GM10248 (cell line): ENCODE measurements at regions not wholly inside any gene's neighbourhood (a gene's known extent, or its start where the extent isn't known, plus 50 kb on each side); places are given as distances from the start of the nearest gene placed in this dataset.

Experiments
- CTCF ChIA-PET: fragments of 300-600 bp; sonication (Branson Sonifier 250); formaldehyde crosslinking; extraction: SDS; loops from one replicate; lab custom pipeline; 2021; ENCODE audit warnings: antibody characterized with exemption; lab: Yijun Ruan, JAX
- POLR2A ChIA-PET: fragments of 350-650 bp; sonication (Branson Sonifier 250); formaldehyde crosslinking; extraction: SDS; loops from one replicate; lab custom pipeline; 2020; ENCODE audit warnings: antibody characterized with exemption; lab: Yijun Ruan, JAX
- DNase-seq: peaks from one replicate; pipeline ENCODE4 v3.0.0; 2012; ENCODE audit errors: extremely low spot score
- TF ChIP-seq, protein P1 (sequence below): IDR thresholded peaks from 2 replicates; pipeline ENCODE4 v1.5.1; 2012; ENCODE audit warnings: mild to moderate bottlenecking, low read depth; ENCODE audit errors: extremely low read depth, missing control alignments, control extremely low read depth

DNA sequence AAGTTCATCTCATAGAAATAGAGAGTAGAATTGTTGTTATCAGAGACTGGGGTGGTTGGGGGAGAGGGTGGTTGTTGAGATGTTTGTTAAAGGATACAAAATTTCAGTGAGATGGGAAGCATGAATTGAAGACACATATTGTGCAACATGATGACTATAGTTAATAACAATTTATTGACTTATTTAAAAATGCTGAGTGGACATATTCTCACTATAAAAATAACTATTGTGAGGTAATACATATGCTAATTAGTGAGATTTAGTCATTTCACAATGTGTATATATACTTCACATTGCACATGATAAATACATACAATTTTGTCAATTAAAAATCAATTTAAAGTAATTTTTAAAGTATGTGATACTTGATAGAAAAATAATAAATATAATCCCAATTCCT lies 722.5 kb upstream of the CHD1 start:
- ChIA-PET CTCF (no interaction called here), POLR2A (no interaction called here)
- DNase-seq = no peak
- TF ChIP-seq, protein P1, sequence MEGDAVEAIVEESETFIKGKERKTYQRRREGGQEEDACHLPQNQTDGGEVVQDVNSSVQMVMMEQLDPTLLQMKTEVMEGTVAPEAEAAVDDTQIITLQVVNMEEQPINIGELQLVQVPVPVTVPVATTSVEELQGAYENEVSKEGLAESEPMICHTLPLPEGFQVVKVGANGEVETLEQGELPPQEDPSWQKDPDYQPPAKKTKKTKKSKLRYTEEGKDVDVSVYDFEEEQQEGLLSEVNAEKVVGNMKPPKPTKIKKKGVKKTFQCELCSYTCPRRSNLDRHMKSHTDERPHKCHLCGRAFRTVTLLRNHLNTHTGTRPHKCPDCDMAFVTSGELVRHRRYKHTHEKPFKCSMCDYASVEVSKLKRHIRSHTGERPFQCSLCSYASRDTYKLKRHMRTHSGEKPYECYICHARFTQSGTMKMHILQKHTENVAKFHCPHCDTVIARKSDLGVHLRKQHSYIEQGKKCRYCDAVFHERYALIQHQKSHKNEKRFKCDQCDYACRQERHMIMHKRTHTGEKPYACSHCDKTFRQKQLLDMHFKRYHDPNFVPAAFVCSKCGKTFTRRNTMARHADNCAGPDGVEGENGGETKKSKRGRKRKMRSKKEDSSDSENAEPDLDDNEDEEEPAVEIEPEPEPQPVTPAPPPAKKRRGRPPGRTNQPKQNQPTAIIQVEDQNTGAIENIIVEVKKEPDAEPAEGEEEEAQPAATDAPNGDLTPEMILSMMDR = no peak

DNA sequence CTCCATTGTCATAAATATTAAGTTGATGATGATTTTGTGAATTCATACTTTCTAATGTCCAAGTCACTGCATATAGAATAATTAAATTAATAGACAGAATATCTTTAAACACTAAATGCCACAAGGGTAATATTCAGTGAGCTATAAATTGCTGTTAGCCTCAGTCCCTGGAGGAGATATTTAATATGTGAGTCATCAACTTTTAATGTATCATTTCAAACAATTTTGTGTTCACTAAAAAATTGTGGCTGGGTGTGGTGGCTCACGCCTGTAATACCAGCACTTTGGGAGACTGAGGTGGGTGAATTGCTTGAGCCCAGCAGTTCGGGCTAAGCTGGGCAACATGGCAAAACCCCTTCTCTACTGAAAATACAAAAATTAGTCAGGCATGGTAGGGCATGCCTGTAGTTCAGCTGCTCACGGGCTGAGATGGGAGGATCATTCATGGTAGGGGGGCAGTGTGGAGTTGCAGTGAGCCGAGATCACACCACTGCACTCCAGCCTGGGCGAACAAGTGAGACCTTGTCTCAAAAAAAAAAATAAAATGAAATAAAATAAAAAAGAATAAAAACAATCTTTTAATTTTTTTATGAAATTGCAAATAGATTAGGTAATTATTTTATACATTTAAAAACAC lies 717.3 kb upstream of the CHD1 start:
- ChIA-PET POLR2A (no interaction called here), CTCF (interaction anchor here (1.6 kb wide), 1 partner anchor 24 kb away, joined by 5 read pairs; no protein-coding TSS in a partner anchor)
- TF ChIP-seq, protein P1 = no peak
- no peak for DNase-seq

DNA sequence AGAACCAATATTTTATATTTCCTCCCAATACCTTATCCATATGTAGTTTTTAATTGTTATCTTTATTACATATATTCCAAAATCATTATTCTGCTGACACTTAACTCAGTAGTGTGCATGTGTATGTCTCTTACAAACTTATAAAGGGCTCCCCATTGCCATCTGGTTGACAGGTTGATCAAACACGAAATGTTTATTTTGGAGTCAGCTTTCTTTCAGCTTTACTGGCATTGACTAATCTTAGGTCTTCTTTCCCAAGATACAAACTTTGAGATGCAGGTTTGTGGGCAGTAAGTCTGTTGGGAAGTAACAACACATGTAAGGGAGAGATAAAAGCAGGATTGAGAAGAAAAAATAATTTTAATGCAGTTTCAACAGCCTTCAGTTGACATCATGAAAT lies 716.0 kb upstream of the CHD1 start:
- TF ChIP-seq, protein P1 = no peak
- ChIA-PET POLR2A (no interaction called here), CTCF (interaction anchor here (1.6 kb wide), 1 partner anchor 23 kb away, joined by 5 read pairs; no protein-coding TSS in a partner anchor)
- DNase-seq = no peak

DNA sequence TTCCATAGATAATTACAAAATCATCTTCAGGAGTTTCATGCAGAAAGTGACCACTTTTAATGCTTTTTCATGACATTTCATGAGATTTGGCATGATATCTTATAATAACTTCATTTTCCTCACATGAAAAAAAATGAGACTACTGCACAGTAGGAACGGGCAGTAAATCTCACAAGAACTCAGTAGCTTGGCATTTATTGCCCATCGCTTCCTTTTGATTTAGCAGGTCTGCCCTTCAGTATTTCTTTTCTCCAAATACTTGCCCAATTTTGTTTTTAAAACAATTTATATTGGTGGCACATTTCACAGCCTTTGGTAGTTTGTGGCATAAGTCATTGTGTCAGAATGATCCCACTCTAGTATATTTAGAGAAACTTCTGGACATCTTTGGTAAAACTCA lies 711.8 kb upstream of the CHD1 start:
- no peak for DNase-seq
- POLR2A ChIA-PET = no interaction called here
- CTCF ChIA-PET = interaction anchor here (0.8 kb wide), 1 partner anchor 17 kb away, joined by 3 read pairs; no protein-coding TSS in a partner anchor
- TF ChIP-seq, protein P1 = no peak

DNA sequence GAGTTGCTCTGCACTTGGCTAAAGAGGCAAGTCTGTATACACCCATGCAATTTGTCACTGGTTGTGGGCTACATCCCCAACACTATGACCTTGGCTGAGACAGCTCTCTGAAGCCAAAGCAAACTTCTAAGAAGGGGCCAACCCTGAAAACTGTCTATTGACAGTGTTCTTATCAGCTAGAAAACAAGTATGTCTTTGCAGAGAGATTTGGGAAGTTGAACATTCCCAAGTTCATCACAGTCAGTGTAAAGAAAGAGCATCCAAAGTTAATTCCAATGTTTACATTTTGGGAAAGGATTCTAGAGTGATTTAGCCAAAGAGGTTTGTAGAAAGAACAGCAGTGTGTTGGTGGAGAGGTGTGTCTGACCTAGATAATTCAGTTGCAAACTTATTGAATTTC lies 711.1 kb upstream of the CHD1 start:
- DNase-seq = no peak
- TF ChIP-seq, protein P1 = no peak
- POLR2A ChIA-PET = no interaction called here
- CTCF ChIA-PET = interaction anchor here (0.8 kb wide), 1 partner anchor 16 kb away, joined by 3 read pairs; no protein-coding TSS in a partner anchor

DNA sequence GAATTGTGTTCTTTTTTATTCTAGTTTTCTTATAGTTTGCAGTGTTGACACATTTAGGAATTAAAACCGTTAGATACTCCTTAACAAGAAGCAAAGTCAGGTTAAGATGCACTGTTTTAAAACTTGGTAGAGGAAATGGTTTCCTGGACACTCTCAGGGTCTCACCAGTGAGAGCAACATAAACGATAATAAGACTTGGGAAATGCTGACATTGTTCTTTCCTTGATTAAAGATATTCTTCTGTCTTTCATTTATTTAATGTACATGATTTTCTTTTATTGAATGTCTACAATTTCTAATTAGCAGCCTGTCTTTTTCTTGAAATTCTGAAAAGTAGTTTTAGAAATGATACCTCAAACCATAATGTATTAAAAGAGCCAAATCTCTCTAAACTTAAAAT lies 707.9 kb upstream of the CHD1 start:
- POLR2A ChIA-PET = no interaction called here
- CTCF ChIA-PET = no interaction called here
- TF ChIP-seq, protein P1 = no peak

More for the DNA sequence above, 707.9 kb upstream of the CHD1 start:
- no peak for DNase-seq
